ENCODE measurements at regions not wholly inside any gene's neighbourhood (a gene's known extent, or its start where the extent isn't known, plus 50 kb on each side); places are given as distances from the start of the nearest gene placed in this dataset.

DNA sequence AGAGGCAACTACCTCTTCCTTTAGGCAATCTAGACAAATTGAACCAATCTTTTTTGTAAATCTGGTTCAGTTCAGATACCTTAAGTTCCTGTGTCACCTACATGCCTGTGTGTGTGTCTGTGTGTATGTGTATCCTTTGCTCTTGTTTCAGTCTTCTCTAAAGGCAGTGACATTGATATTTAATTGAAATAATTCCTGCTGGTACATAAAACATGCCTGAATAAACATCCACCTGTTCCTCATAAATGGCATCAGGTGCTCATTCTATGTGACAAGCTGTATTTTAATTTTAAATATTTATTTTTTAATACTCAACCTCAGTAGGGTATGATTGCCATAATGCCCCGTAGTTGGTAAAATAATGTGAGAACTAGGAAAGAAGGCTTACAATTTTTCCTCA is 1606.4 kb upstream of the PRR20A start:
- TF ChIP-seq, protein P1, sequence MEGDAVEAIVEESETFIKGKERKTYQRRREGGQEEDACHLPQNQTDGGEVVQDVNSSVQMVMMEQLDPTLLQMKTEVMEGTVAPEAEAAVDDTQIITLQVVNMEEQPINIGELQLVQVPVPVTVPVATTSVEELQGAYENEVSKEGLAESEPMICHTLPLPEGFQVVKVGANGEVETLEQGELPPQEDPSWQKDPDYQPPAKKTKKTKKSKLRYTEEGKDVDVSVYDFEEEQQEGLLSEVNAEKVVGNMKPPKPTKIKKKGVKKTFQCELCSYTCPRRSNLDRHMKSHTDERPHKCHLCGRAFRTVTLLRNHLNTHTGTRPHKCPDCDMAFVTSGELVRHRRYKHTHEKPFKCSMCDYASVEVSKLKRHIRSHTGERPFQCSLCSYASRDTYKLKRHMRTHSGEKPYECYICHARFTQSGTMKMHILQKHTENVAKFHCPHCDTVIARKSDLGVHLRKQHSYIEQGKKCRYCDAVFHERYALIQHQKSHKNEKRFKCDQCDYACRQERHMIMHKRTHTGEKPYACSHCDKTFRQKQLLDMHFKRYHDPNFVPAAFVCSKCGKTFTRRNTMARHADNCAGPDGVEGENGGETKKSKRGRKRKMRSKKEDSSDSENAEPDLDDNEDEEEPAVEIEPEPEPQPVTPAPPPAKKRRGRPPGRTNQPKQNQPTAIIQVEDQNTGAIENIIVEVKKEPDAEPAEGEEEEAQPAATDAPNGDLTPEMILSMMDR (IDR thresholded peaks at IDR 0.05), result no peak
- TF ChIP-seq POLR2A (IDR thresholded peaks at IDR 0.05), result no peak

Measured in heart left ventricle (tissue), 13 donors.